ENCODE measurements at regions not wholly inside any gene's neighbourhood (a gene's known extent, or its start where the extent isn't known, plus 50 kb on each side); places are given as distances from the start of the nearest gene placed in this dataset.
"Not testable (repeated sequence)": the region's sequence is repeated elsewhere in the genome, so short reads cannot be mapped to it uniquely, and the experiment has no call there.

GRCh38 chr3:178950676-178951075, 120.9 kb downstream of the ZMAT3 start:
- TF ChIP-seq, protein P1, sequence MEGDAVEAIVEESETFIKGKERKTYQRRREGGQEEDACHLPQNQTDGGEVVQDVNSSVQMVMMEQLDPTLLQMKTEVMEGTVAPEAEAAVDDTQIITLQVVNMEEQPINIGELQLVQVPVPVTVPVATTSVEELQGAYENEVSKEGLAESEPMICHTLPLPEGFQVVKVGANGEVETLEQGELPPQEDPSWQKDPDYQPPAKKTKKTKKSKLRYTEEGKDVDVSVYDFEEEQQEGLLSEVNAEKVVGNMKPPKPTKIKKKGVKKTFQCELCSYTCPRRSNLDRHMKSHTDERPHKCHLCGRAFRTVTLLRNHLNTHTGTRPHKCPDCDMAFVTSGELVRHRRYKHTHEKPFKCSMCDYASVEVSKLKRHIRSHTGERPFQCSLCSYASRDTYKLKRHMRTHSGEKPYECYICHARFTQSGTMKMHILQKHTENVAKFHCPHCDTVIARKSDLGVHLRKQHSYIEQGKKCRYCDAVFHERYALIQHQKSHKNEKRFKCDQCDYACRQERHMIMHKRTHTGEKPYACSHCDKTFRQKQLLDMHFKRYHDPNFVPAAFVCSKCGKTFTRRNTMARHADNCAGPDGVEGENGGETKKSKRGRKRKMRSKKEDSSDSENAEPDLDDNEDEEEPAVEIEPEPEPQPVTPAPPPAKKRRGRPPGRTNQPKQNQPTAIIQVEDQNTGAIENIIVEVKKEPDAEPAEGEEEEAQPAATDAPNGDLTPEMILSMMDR (IDR thresholded peaks at IDR 0.05): no peak
- no peak overlapping the region for H3K27ac ChIP-seq
- no peak overlapping the region for H3K4me3 ChIP-seq
- no peaks in the 10 kb centered on the region for H3K4me1 ChIP-seq
- no peaks in the 10 kb centered on the region for H3K27me3 ChIP-seq
- intact Hi-C loops (cut with DNase I; ENCODE audit: low total_unique reads): no loop called here
- DNase-seq: no peak
- H3K9me3 ChIP-seq: peaks cover 0 to 5% (median 0%) of the 10 kb centered on the region in 3 donors
- H3K36me3 ChIP-seq: no peaks in the 10 kb centered on the region

DNA sequence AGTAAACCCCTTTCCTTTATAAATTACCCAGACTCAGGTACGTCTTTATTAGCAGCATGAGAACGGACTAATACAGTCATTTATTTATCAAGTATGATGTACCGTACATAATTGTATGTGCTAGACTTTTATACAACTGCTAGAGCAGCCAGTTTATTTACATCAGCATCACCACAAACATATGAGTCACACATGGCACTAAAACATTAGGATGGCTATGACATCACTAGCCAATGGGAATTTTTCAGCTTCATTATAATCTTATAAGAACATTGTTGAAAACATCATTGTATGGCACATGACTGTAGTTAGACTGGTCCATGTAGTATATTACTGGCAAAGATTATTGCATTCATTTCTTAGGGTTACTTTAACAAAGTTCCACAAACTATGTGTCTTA, 121.7 kb downstream of the ZMAT3 start:
- no peaks in the 10 kb centered on the region for H3K4me1 ChIP-seq
- H3K27me3 ChIP-seq: no peaks in the 10 kb centered on the region
- intact Hi-C loops (cut with DNase I; ENCODE audit: low total_unique reads): no loop called here
- no peak overlapping the region for H3K27ac ChIP-seq
- H3K36me3 ChIP-seq: no peaks in the 10 kb centered on the region
- H3K4me3 ChIP-seq: no peak overlapping the region
- H3K9me3 ChIP-seq: peaks cover 0 to 5% (median 0%) of the 10 kb centered on the region in 3 donors
- no peak for DNase-seq
- TF ChIP-seq, protein P1 (IDR thresholded peaks at IDR 0.05): no peak

GRCh38 chr3:178948546-178948945, 123.1 kb downstream of the ZMAT3 start:
- Histone ChIP-seq H3K4me1 (no peaks in the 10 kb centered on the region), H3K9me3 (peaks cover 0 to 5% (median 0%) of the 10 kb centered on the region in 3 donors), H3K27ac (no peak overlapping the region), H3K36me3 (no peaks in the 10 kb centered on the region), H3K4me3 (no peak overlapping the region), H3K27me3 (no peaks in the 10 kb centered on the region)
- TF ChIP-seq, protein P1 (IDR thresholded peaks at IDR 0.05): no peak
- DNase-seq: no peak
- intact Hi-C loops (cut with DNase I; ENCODE audit: low total_unique reads): no loop called here

DNA sequence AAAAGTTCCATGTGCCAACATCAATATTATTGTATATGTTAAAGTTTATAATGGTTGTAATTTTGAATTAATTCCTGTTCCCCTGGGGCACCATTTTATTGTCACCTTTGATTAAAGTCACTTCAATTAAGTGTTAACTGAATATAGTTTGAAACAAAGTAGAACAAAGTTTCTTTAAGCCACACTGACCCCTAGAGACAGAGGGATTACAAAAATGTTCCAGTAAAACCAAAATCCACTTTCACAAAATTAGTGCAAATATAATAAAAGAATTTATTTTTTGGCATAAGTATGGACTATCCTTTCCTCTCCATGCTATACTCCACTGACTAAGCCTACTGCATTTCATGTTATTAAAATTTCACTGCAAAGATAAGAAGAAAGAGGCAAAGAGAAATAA, 123.9 kb downstream of the ZMAT3 start:
- Histone ChIP-seq H3K4me1 (no peaks in the 10 kb centered on the region), H3K36me3 (no peaks in the 10 kb centered on the region), H3K27me3 (no peaks in the 10 kb centered on the region), H3K9me3 (peaks cover 0 to 5% (median 0%) of the 10 kb centered on the region in 3 donors), H3K27ac (no peak overlapping the region), H3K4me3 (no peak overlapping the region)
- TF ChIP-seq, protein P1 (IDR thresholded peaks at IDR 0.05): peak in 1 of 2 experiments; percentile 6
- no peak for DNase-seq
- intact Hi-C loops (cut with DNase I; ENCODE audit: low total_unique reads): no loop called here

GRCh38 chr3:178942261-178942660, 129.3 kb downstream of the ZMAT3 start:
- DNase-seq; H3K27me3 ChIP-seq; H3K27ac ChIP-seq; H3K4me1 ChIP-seq; intact Hi-C loops (cut with DNase I; ENCODE audit: low total_unique reads); H3K9me3 ChIP-seq; H3K36me3 ChIP-seq; H3K4me3 ChIP-seq: not testable (repeated sequence)

GRCh38 chr3:178930116-178930515, 141.5 kb downstream of the ZMAT3 start:
- no peaks in the 10 kb centered on the region for H3K27me3 ChIP-seq
- no peak overlapping the region for H3K4me3 ChIP-seq
- intact Hi-C loops (cut with DNase I; ENCODE audit: low total_unique reads): no loop called here
- H3K9me3 ChIP-seq: peaks cover 0 to 39% (median 21%) of the 10 kb centered on the region in 3 donors
- no peak overlapping the region for H3K27ac ChIP-seq
- no peaks in the 10 kb centered on the region for H3K4me1 ChIP-seq
- no peaks in the 10 kb centered on the region for H3K36me3 ChIP-seq
- DNase-seq: no peak
- TF ChIP-seq, protein P1 (IDR thresholded peaks at IDR 0.05): no peak
